ENCODE measurements at regions not wholly inside any gene's neighbourhood (a gene's known extent, or its start where the extent isn't known, plus 50 kb on each side); places are given as distances from the start of the nearest gene placed in this dataset.

- no peak for DNase-seq
Observed at GRCh38 chr11:70688142-70688541, 289.8 kb downstream of the CTTN start.

GRCh38 chr11:70689764-70690163, 291.4 kb downstream of the CTTN start:
- DNase-seq, result no peak

DNA sequence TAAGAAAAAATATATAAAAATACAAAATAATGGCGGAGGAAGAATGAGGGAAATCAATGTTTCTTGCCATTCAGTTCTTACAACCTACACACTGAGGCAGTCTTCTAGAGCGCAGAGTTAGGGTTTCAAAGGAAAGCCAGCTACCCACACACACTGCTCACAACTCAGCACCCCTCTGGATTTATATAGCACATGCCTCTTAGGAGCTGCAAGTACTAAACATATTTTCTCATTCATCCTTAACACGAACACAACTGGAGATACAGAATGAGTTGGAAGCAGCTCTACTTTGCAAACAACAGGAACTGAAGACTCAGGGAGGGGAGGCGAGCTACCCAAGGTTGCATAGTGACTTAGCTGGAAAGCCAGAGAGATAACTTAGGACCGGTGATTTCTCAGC, 293.8 kb downstream of the CTTN start:
- DNase-seq, result no peak

GRCh38 chr11:70694371-70694770, 296.0 kb downstream of the CTTN start:
- DNase-seq, result no peak

- DNase-seq, result no peak
Observed at GRCh38 chr11:70695086-70695960, 297.0 kb downstream of the CTTN start.

- DNase-seq, result no peak
Observed at GRCh38 chr11:70696076-70696475, 297.7 kb downstream of the CTTN start.

GRCh38 chr11:70696564-70696963, 298.2 kb downstream of the CTTN start:
- DNase-seq, result no peak

DNA sequence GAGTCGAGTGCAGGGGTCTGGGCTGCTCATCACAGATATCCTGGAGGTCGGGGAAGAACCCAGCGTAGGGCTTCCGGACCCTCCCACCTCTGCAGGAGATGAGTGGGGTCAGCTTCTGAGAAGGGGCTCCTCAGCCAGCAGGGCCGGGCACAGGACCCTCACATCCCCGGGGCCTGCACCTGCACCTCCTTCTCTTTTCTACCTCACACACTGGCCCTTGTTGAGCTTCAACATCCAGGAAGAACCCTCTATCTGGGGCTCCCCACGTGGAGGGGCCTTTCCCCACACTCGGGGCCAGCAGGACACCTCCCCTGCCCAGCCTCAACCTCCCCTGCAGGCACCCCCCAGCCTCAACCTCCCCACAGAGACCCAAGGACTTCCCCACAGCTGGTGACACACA, 299.4 kb downstream of the CTTN start:
- DNase-seq, result no peak

GRCh38 chr11:70698871-70699270, 300.5 kb downstream of the CTTN start:
- no peak for DNase-seq

GRCh38 chr11:70699294-70700221, 301.2 kb downstream of the CTTN start:
- DNase-seq, result no peak

- DNase-seq, result no peak
Observed at GRCh38 chr11:70700453-70700852, 302.1 kb downstream of the CTTN start.

GRCh38 chr11:70700871-70701270, 302.5 kb downstream of the CTTN start:
- no peak for DNase-seq

DNA sequence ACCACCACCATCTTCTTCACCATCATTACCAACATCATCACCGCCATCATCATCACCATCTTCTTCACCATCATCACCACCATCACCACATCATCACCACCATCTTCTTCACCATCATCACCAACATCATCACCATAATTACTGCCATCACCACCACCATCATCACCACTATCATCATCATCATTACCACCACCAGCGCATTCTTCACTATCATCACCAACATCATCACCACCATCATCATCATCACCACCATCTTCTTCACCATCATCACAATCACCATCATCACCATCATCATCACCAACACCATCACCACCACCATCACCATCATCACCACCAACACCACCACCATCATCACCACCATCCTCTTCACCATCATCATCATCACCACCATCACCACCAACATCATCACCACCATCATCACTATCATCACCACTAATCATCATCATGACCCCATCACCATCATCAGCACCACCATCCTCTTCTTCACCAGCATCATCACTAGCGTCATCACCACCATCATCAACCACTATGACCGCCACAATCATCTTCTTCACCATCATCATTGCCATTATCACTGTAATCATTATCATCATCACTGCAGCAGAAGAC, 303.8 kb downstream of the CTTN start:
- DNase-seq, result no peak

DNA sequence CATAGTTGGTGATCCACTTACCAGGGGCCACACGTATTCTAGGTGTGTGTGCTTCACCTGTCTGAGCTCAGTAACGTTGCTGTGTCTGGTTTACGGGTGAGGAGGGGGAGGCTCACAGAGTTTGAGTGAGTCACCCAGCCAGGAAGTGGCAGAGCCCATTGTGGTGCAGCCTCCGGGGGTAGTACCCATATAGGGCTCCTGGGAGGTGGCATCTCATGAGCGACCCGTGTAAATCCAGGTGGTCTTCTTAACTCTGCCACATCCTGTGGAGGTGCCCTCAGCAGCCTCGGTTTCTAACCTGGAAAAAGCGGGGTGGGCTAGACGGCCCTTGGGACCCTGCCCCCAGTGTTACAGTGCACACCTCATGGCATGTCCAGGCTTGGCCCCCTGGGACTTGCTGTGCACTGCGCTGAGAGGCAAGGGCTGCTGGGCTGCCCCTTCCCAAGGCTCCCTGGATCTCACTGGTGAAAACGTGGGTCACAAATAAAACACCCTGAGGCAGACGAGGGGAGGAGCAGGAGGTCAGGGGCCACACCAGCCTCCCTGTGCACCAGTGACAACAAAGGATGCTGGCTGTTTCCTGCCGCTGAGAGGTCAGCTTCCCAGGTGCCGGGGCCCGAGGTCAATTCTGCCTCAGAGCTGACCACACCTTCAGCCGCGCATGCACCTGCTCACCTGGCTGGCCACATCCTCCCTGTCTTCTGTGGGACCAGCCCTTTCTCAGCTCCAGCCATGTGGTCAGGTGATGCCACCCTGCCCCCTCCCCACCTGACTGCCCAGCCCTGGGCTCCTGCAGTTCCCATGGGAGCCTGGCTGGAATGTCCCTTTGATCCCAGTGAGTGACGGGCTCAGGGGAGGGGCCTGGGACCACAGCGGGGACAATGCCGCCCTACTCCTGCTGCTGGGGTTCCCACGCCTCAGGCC, 305.1 kb downstream of the CTTN start:
- no peak for DNase-seq

DNA sequence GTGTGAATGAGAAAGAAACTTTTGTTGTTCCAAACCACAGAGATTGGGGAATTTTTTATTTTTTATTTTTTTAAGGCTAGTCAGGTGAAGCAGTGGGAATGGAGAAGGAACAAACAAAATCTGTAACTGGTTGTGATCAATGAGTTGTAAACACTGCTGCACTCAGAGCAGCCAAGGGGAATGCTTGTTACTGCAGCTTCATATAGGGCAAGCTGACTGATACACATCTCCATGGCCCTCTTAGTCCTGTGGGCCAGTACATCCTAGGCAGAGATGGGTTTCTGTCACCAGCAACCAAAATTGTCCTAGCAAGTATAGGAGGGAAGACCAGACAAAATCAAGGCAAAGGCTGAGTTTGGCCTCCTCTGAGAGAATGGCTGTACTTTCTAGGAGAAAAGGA, 306.8 kb downstream of the CTTN start:
- DNase-seq, result no peak

DNA sequence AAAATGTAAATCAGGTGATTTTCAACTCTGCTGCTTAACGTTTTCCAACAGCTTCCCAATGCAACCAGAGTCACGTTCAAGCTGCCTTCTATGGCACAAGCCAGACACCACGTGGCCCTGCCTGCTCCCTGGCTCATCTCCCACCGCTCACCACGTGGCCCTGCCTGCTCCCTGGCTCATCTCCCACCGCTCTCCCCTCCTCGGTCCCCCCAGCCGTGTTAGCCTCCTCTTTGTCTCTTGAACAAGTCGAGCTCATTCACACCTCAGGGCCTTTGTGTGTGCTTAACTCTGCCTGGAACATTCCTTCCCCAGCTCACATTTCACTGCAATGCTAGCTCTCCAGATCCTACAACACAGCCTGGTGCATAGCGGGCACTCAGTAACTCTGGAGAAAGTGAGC, 307.6 kb downstream of the CTTN start:
- no peak for DNase-seq

GRCh38 chr11:70707821-70708220, 309.5 kb downstream of the CTTN start:
- no peak for DNase-seq

- DNase-seq, result no peak
Observed at GRCh38 chr11:70709596-70709995, 311.3 kb downstream of the CTTN start.

DNA sequence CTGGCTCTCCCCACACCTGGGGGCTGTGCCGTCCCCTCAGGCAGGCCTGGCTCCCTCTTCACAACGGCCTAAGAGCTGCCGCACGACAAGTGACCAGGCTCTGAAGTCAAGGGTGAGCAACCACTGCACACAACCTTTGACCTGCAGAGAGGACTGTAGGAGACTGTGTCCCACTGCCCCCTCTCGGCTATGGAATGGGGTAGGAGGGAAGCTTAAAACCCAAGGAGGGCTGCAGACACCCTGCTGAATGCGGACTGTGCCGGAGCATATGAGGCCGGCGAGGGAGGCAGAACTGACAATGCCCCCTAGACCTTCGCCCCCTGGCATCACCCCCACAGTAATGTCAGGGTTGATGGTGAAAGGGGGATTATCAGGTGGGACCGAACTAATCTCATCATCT, 311.9 kb downstream of the CTTN start:
- no peak for DNase-seq

- no peak for DNase-seq
Observed at GRCh38 chr11:70710601-70711000, 312.3 kb downstream of the CTTN start.

DNA sequence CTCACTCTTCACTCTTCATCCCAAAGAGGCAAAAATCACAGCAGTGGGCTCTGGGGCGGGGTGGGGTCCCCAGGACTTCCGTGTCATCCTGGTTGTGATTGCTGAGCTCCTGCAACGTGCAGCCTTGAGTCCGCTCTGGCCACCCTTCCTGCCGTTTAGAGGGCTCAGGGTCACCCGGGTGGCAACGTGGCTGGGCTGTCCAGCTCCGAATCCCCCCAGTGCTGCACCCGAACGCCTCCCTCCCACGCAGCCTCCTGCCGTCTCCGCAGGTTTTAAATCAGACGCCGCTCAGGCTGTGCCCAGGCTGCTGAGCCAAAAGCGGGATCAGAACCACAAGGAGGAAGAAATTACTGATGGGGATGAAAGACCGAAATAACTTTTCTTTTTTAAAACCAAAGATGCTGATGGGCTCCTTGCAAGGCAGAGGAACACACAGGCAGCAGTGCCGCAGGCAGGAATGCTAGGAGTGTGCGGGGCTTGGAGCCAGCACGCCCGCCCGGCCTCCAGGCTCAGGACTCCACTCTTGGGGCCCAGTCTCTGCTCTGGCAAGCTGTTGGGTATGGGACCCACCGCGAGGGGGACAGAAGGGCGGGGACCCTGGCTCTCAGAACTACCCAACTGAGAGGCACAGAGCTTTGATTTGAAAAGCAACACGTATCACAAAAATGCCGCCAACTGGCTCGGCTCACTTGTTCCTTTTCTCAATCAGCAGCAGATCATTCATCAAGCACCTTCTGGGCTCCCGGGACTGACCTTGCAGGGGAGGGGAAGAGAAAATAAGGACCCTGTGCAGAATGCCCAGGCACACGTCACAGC, 313.0 kb downstream of the CTTN start:
- no peak for DNase-seq

DNA sequence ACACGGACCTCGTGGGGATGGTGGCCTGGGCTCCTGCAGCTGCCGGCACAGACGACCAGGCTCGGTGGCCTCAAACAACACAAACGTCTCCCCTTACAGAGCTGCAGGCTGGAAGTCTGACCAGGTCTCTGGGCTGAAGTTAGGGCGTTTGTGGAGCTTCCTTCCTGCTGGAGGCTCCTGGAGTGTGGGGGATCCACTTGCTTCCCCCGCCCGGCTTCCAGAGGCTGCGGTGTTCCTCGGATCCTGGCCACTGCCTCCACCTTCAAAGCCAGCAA, 313.5 kb downstream of the CTTN start:
- DNase-seq, result no peak

Measured in bone marrow (tissue), 2 donors.